HEK293 (cell line): ENCODE measurements at regions not wholly inside any gene's neighbourhood (a gene's known extent, or its start where the extent isn't known, plus 50 kb on each side); places are given as distances from the start of the nearest gene placed in this dataset.

Experiments
- TCF7L2 ChIP-seq: IDR thresholded peaks from 2 replicates; pipeline ENCODE4 v1.6.1; 2011; ENCODE audit warnings: low read depth, mild to moderate bottlenecking, inconsistent platforms, low read length, moderate library complexity, borderline replicate concordance
- ZBTB7A ChIP-seq: fragments of 450-650 bp; formaldehyde crosslinking; IDR thresholded peaks from 2 replicates; pipeline ENCODE4 v1.5.1; 2016; ENCODE audit warnings: low read depth, missing biosample characterization, missing genetic modification characterization
- ZNF138 ChIP-seq: fragments of 450-650 bp; formaldehyde crosslinking; IDR thresholded peaks from 2 replicates; pipeline ENCODE4 v1.5.1; 2016; ENCODE audit warnings: missing biosample characterization, missing genetic modification characterization, borderline replicate concordance
- ZNF555 ChIP-seq: fragments of 450-650 bp; formaldehyde crosslinking; conservative IDR thresholded peaks from 2 replicates; pipeline ENCODE4 v1.5.1; 2017; ENCODE audit warnings: missing biosample characterization, mild to moderate bottlenecking, missing genetic modification characterization, inconsistent platforms
- ZNF558 ChIP-seq: fragments of 450-650 bp; formaldehyde crosslinking; IDR thresholded peaks from 2 replicates; pipeline ENCODE4 v1.5.1; 2016; ENCODE audit warnings: missing biosample characterization, missing genetic modification characterization
- ZNF776 ChIP-seq: fragments of 450-650 bp; formaldehyde crosslinking; IDR thresholded peaks from 2 replicates; pipeline ENCODE4 v1.5.0; 2017; ENCODE audit warnings: missing biosample characterization, missing genetic modification characterization, borderline replicate concordance
- ZNF777 ChIP-seq: fragments of 450-650 bp; formaldehyde crosslinking; IDR thresholded peaks from 2 replicates; pipeline ENCODE4 v1.5.1; 2017; ENCODE audit warnings: missing biosample characterization, missing genetic modification characterization, borderline replicate concordance
- ZNF792 ChIP-seq: fragments of 450-650 bp; formaldehyde crosslinking; IDR thresholded peaks from 2 replicates; pipeline ENCODE4 v1.5.1; 2016; ENCODE audit warnings: missing biosample characterization, missing genetic modification characterization
- TF ChIP-seq, protein P1 (sequence below): fragments of 450-650 bp; formaldehyde crosslinking; IDR thresholded peaks from 2 replicates; pipeline ENCODE4 v1.5.1; 2016; ENCODE audit warnings: missing biosample characterization, missing genetic modification characterization
- TF ChIP-seq, protein P2 (sequence below): fragments of 450-650 bp; formaldehyde crosslinking; IDR thresholded peaks from 2 replicates; pipeline ENCODE4 v1.5.1; 2017; ENCODE audit warnings: missing biosample characterization, missing genetic modification characterization
- TF ChIP-seq, protein P3 (sequence below): fragments of 450-650 bp; formaldehyde crosslinking; IDR thresholded peaks from 2 replicates; pipeline ENCODE4 v1.5.1; 2016; ENCODE audit warnings: missing biosample characterization, missing genetic modification characterization, low read depth
- TF ChIP-seq, protein P4 (sequence below): fragments of 450-650 bp; formaldehyde crosslinking; IDR thresholded peaks from 2 replicates; pipeline ENCODE4 v1.5.1; 2016; ENCODE audit warnings: missing biosample characterization, missing genetic modification characterization

DNA sequence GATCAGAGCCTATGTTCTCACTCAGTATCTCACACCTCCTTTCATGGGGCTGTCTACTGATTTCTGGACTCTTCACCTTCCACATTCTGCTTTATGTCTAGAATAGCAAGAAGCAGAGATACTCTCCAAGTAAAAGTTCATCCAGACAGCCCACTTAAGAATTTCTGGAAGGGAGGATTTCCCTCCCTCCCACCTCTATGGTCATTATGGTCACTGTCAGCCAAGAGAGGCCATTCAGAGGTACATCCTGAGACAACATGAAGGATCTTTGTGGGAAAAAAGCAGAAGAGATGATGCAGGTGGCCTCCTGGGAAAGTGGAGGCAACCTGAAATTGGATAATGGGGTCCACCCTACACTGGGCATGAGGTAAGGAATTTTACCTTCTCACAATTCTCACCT, 179.5 kb upstream of the ZNF462 start:
- TF ChIP-seq, protein P1, sequence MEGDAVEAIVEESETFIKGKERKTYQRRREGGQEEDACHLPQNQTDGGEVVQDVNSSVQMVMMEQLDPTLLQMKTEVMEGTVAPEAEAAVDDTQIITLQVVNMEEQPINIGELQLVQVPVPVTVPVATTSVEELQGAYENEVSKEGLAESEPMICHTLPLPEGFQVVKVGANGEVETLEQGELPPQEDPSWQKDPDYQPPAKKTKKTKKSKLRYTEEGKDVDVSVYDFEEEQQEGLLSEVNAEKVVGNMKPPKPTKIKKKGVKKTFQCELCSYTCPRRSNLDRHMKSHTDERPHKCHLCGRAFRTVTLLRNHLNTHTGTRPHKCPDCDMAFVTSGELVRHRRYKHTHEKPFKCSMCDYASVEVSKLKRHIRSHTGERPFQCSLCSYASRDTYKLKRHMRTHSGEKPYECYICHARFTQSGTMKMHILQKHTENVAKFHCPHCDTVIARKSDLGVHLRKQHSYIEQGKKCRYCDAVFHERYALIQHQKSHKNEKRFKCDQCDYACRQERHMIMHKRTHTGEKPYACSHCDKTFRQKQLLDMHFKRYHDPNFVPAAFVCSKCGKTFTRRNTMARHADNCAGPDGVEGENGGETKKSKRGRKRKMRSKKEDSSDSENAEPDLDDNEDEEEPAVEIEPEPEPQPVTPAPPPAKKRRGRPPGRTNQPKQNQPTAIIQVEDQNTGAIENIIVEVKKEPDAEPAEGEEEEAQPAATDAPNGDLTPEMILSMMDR (tag by site-specific recombination), result no peak
- TF ChIP-seq ZNF555 (tag by site-specific recombination) (no peak), ZNF776 (no peak), ZNF138 (tag by site-specific recombination) (no peak), TCF7L2 (no peak), ZNF777 (tag by site-specific recombination) (no peak), ZNF558 (tag by site-specific recombination) (no peak), ZNF792 (tag by site-specific recombination) (no peak), ZBTB7A (no peak)
- TF ChIP-seq, protein P2, sequence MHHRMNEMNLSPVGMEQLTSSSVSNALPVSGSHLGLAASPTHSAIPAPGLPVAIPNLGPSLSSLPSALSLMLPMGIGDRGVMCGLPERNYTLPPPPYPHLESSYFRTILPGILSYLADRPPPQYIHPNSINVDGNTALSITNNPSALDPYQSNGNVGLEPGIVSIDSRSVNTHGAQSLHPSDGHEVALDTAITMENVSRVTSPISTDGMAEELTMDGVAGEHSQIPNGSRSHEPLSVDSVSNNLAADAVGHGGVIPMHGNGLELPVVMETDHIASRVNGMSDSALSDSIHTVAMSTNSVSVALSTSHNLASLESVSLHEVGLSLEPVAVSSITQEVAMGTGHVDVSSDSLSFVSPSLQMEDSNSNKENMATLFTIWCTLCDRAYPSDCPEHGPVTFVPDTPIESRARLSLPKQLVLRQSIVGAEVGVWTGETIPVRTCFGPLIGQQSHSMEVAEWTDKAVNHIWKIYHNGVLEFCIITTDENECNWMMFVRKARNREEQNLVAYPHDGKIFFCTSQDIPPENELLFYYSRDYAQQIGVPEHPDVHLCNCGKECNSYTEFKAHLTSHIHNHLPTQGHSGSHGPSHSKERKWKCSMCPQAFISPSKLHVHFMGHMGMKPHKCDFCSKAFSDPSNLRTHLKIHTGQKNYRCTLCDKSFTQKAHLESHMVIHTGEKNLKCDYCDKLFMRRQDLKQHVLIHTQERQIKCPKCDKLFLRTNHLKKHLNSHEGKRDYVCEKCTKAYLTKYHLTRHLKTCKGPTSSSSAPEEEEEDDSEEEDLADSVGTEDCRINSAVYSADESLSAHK (tag by site-specific recombination), result no peak
- TF ChIP-seq, protein P3, sequence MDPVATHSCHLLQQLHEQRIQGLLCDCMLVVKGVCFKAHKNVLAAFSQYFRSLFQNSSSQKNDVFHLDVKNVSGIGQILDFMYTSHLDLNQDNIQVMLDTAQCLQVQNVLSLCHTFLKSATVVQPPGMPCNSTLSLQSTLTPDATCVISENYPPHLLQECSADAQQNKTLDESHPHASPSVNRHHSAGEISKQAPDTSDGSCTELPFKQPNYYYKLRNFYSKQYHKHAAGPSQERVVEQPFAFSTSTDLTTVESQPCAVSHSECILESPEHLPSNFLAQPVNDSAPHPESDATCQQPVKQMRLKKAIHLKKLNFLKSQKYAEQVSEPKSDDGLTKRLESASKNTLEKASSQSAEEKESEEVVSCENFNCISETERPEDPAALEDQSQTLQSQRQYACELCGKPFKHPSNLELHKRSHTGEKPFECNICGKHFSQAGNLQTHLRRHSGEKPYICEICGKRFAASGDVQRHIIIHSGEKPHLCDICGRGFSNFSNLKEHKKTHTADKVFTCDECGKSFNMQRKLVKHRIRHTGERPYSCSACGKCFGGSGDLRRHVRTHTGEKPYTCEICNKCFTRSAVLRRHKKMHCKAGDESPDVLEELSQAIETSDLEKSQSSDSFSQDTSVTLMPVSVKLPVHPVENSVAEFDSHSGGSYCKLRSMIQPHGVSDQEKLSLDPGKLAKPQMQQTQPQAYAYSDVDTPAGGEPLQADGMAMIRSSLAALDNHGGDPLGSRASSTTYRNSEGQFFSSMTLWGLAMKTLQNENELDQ (tag by site-specific recombination), result no peak
- TF ChIP-seq, protein P4, sequence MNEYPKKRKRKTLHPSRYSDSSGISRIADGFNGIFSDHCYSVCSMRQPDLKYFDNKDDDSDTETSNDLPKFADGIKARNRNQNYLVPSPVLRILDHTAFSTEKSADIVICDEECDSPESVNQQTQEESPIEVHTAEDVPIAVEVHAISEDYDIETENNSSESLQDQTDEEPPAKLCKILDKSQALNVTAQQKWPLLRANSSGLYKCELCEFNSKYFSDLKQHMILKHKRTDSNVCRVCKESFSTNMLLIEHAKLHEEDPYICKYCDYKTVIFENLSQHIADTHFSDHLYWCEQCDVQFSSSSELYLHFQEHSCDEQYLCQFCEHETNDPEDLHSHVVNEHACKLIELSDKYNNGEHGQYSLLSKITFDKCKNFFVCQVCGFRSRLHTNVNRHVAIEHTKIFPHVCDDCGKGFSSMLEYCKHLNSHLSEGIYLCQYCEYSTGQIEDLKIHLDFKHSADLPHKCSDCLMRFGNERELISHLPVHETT (tag by site-specific recombination), result no peak
